GM12891 (cell line): ENCODE measurements at regions not wholly inside any gene's neighbourhood (a gene's known extent, or its start where the extent isn't known, plus 50 kb on each side); places are given as distances from the start of the nearest gene placed in this dataset.

Experiments used
- PAX5 ChIP-seq: IDR thresholded peaks from 2 replicates; pipeline ENCODE4 v1.6.1; 2011; ENCODE audit warnings: low read length, moderate library complexity, mild to moderate bottlenecking; ENCODE audit not compliant: insufficient read depth, severe bottlenecking
- POLR2A ChIP-seq: IDR thresholded peaks from 2 replicates; pipeline ENCODE4 v1.6.1; 2011; ENCODE audit warnings: low read depth, low read length, control low read depth
- POLR2AphosphoS5 ChIP-seq: IDR thresholded peaks from 2 replicates; pipeline ENCODE4 v1.6.1; 2011; ENCODE audit warnings: low read depth, low read length, control low read depth
- TAF1 ChIP-seq: IDR thresholded peaks from 2 replicates; pipeline ENCODE4 v1.6.1; 2011; ENCODE audit warnings: low read depth, low read length, control low read depth

DNA sequence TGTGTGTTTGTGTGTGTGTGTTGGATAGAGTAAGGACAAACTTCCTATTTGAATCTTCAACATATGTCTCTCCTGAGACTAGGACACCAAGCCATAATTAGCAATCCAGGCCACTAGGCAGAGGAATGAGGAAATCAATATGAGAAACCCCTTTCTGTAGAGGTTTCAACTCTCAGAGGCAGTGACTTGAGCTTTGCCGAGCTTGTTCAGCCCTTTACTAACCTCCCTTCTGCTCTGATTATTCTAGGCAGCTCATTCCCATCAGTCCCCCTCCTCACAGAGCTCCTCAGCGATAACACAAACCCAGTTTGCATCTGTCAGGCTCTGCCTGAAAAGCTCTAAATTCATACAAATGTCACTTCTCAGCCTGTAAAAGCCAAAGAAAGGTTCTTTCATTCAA, 1030.3 kb downstream of the CDH8 start:
- no peak for TF ChIP-seq POLR2AphosphoS5
- no peak for TF ChIP-seq POLR2A
- TF ChIP-seq TAF1, result no peak
- no peak for TF ChIP-seq PAX5
